NK-92 treated with Interleukin-12 subunit alpha and Interleukin-12 subunit beta, amount 100 ng/mL, for 24 hours (cell line): ENCODE measurements at regions not wholly inside any gene's neighbourhood (a gene's known extent, or its start where the extent isn't known, plus 50 kb on each side); places are given as distances from the start of the nearest gene placed in this dataset.
"Not testable (repeated sequence)": the region's sequence is repeated elsewhere in the genome, so short reads cannot be mapped to it uniquely, and the experiment has no call there.

Experiments used
- DNase-seq: peaks from one replicate; lab custom pipeline; 2025; lab: John Stamatoyannopoulos, UW

DNA sequence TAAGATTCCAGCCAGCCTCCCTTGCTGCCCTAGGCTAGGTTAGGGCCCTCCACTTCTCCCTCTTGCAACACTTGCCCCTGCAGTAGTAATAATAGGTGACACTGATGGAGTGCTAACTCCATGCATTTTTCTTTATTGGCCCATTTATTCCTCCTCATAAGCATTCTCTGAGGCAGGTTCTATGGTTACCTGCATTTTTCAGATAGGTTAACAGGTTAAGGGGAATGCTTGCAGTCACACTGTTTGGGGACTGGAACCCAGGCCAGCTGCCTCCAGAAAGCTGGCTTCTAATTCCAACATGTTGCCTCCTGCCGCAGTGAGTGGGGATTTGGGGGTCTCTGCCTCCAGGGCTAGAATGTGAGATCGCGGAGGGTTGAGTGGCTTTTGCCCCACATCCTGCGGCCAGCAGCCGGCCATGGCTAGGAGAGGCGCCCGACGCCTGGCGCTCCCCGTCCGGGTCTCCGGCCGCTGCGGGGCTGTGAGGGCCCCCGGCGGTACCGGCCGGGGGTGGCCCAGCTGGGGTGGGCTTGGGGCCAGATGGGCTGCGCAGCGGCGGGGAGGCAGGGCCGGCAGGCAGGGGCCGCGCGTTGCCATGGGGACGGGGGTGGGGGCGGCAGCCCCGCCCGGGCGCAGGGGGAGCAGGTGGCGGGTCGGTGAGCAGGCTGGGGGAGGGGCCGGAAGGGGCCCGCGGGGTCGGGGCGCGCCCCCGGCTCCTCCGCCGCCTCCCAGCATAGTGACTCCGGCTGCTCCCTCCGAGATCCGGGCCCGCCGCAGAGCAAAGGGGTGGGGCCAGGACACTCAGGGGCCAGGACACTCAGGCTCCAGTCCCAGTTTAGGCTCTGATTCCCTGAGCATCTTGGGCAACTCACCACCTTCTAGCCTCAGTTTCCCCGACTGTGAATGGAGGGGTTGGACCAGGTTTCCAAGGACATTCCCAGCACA, 68.4 kb upstream of the SSBP3 start:
- DNase-seq = no peak

DNA sequence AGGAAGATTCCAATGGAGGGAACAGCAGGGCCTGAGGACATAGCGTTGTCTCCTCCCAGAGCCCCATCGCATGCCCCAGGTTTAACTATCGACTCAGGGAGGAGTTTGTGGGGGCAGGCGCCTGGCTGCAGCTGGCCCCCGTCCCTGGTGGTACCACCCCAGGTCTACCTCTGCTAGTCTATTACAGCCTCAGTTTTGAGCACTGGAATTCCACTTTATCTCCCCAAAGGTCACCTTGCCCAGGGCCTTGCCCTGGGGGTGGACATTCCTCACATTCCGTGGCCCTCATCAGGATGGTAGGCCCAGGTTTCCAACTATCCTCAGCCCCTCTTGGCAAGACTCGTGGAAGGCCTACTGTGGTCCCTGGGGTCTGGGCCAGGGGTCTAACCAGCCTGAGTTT, 65.4 kb upstream of the SSBP3 start:
- no peak for DNase-seq

- DNase-seq = not testable (repeated sequence)
Observed at GRCh38 chr1:54469444-54469843, 63.2 kb upstream of the SSBP3 start.

GRCh38 chr1:54468288-54469084, 62.3 kb upstream of the SSBP3 start:
- DNase-seq = not testable (repeated sequence)

- no peak for DNase-seq
Observed at GRCh38 chr1:54465351-54465811, 59.2 kb upstream of the SSBP3 start.

DNA sequence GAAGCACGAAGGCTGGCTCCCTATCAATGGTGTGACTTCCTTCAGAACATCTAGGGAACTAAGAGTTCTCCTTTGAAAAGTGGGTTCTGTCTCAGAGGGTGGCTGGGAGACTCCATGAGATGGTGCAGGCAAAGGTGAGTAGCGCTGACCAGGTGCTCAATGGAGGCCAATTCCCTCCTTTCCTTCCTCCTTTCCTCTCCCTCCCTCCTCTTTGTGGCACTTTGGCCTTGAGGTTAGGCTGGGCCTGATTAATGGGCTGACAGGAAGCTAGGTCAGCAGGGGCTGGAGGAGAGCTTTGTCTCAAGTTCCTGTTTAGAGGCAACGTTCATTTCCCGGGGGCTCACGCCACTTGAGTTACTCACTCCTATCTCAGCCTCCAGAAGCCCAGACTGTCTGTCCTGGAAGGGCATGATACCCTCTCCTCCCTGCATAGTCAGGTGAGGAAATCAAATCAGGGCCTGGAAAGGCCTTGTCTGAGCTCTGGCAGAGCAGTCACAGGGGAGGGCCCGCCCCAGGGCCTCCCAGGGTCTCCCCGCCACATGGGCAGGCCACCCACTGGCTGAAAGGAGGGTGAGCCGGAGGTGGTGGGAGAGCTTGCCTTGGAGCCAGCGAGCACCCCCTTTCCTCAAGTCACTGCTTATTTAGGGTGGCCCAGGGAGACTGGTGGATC, 58.4 kb upstream of the SSBP3 start:
- DNase-seq = no peak

- peak; percentile 31 for DNase-seq
Observed at GRCh38 chr1:54464031-54464476, 57.9 kb upstream of the SSBP3 start.

- DNase-seq = no peak
Observed at GRCh38 chr1:54463259-54464030, 57.3 kb upstream of the SSBP3 start.

GRCh38 chr1:54462597-54463258, 56.5 kb upstream of the SSBP3 start:
- no peak for DNase-seq

- no peak for DNase-seq
Observed at GRCh38 chr1:54461731-54462596, 55.8 kb upstream of the SSBP3 start.

DNA sequence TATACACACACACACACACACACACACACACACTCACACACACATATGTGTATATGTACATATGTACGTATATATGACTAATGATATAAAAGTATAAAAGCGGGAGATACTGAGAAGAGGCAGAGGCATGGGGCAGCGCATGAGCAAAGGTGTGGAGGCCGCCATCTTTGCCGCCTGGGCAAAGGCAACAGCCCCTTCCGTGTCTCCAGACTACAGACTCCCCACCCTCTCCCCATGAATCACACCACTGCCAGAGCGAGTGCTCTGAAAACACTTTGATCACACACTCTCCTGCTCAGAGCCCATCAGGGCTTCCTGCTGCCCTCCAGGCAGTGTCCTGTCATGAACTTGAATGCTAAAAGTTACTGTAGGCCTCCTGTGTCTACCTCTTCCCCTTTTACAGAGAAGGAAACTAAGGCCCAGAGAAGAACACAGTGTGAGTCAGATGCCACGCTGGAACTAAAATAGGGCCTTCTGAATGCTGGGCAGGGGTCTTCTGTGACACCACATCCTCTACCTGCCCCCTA, 54.7 kb upstream of the SSBP3 start:
- DNase-seq = no peak

- DNase-seq = no peak
Observed at GRCh38 chr1:54460351-54460750, 54.2 kb upstream of the SSBP3 start.

- no peak for DNase-seq
Observed at GRCh38 chr1:54459726-54460191, 53.6 kb upstream of the SSBP3 start.

DNA sequence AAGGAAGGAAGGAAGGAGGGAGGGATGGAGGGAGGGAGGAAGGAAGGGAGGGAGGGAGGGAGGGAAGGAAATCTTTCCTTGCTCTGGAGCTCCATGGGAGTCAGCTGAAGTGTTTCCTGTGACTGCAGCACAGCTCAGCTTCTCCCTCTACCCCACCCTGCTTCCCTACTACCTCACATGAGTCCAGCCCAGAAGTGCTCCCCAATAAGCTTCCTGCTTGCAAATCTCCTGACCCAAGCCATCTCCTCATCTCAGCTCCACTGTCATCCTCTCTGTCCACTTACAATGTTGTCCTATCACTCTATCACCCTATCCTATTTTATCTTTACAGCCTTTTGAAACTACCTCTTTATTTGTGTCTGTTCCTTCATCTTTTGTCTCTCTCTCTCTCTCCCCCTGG, 52.9 kb upstream of the SSBP3 start:
- no peak for DNase-seq

- DNase-seq = no peak
Observed at GRCh38 chr1:54456921-54457529, 50.8 kb upstream of the SSBP3 start.

DNA sequence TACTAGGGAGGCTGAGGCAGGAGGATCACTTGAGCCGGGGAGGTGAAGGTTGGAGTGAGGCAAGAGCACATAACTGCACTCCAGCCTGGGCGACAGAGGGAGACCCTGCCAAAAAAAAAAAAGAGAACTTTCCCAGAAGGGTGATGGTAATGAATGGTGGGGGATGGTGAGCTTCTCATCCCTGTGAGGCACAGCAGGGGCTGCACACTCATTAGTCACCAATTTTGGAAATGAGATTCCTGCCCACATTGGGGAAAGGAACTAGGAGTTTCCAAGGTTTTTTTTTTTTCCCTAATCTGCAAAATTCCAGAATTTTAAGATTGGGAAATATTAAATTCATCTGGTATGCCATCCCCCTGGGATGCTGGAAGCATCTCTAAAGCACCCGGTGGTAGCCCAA, 50.2 kb upstream of the SSBP3 start:
- DNase-seq = no peak
